Keratinocyte (primary cell): ENCODE measurements at regions not wholly inside any gene's neighbourhood (a gene's known extent, or its start where the extent isn't known, plus 50 kb on each side); places are given as distances from the start of the nearest gene placed in this dataset.
A peak's percentile ranks its signal among the peaks of the same experiment; 100 is the strongest.

Experiments
- EZH2 ChIP-seq: IDR thresholded peaks from one replicate; pipeline ENCODE4 v1.6.1; 2012; ENCODE audit warnings: inconsistent platforms, mild to moderate bottlenecking, low read length, moderate library complexity
- TF ChIP-seq, protein P1 (sequence below), 3 experiments: IDR thresholded peaks in 1 of 3; conservative IDR thresholded peaks in 1 of 3; optimal IDR thresholded peaks in 1 of 3; 2 replicates in 2 of 3; 3 replicates in 1 of 3; pipeline versions ENCODE3 to v1.5.1; 2011; ENCODE audit warnings: low read length in 3 of 3, mild to moderate bottlenecking in 3 of 3, moderate library complexity in 2 of 3, control low read depth in 1 of 3, inconsistent platforms in 1 of 3; ENCODE audit not compliant: insufficient read depth in 2 of 3; ENCODE audit errors: extremely low read depth in 1 of 3

DNA sequence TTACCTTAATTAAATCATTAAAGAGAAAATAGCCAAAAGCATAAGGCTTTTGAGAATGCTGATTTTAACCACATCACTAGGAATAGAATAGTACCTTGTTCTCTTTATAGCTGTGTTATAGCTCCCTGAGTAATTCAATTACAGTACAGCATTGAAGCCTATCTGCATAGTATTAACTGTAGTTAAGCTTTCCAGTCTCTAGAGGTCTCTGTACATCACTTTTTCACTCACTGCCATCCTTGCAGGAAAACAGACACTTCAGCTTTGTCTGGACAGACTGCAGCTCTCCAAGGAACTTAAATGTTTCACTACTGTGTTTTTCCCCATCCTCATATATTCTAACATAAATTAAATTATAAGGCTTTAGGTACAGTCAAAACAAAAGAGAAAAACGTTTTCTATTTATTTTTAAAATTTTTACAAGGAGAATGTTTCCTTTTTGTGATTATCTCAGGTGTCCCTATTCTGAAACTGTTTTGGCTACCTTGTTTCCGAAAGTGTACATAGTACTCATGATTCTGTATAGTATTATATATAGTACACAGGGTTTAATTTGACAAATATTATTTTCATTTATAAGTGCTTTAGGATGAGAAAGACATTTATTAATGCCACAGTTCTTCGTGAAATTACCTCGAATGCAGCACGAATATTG lies 407.9 kb downstream of the PCDH18 start:
- TF ChIP-seq, protein P1, sequence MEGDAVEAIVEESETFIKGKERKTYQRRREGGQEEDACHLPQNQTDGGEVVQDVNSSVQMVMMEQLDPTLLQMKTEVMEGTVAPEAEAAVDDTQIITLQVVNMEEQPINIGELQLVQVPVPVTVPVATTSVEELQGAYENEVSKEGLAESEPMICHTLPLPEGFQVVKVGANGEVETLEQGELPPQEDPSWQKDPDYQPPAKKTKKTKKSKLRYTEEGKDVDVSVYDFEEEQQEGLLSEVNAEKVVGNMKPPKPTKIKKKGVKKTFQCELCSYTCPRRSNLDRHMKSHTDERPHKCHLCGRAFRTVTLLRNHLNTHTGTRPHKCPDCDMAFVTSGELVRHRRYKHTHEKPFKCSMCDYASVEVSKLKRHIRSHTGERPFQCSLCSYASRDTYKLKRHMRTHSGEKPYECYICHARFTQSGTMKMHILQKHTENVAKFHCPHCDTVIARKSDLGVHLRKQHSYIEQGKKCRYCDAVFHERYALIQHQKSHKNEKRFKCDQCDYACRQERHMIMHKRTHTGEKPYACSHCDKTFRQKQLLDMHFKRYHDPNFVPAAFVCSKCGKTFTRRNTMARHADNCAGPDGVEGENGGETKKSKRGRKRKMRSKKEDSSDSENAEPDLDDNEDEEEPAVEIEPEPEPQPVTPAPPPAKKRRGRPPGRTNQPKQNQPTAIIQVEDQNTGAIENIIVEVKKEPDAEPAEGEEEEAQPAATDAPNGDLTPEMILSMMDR (optimal IDR thresholded peaks at IDR 0.05 in 1 of 3, IDR thresholded peaks at IDR 0.05 in 1 of 3, conservative IDR thresholded peaks at IDR 0.05 in 1 of 3; ENCODE audit: extremely low read depth in 1 of 3, insufficient read depth in 2 of 3, low read length in 3 of 3) = peak; percentile 37 to 49 (median 49)
- TF ChIP-seq EZH2 = no peak
